Kidney (tissue), 13 donors: ENCODE measurements at regions not wholly inside any gene's neighbourhood (a gene's known extent, or its start where the extent isn't known, plus 50 kb on each side); places are given as distances from the start of the nearest gene placed in this dataset.

ENCODE experiments used
- DNase-seq, 5 donors: peaks; one replicate each; pipeline ENCODE4 v3.0.0-alpha.2; 2013 to 2020
- FAIRE-seq: peaks from 2 replicates; lab custom pipeline; 2012; peaks lifted over from hg19 to GRCh38; lab: Jason Lieb, UNC
- H3K27ac ChIP-seq, 2 donors: one replicate each; pipeline ENCODE4 v1.7.0; 2013; ENCODE audit warnings: low read depth in 2 of 2, low read length in 2 of 2, inconsistent platforms in 1 of 2
- H3K27me3 ChIP-seq: one replicate; pipeline ENCODE4 v1.7.1; 2013; ENCODE audit warnings: low read length, inconsistent platforms; ENCODE audit not compliant: control insufficient read depth, insufficient read depth
- H3K36me3 ChIP-seq, 3 donors: one replicate each; pipeline versions ENCODE4 v1.7.0 to v1.7.1; 2013; ENCODE audit warnings: low read length in 3 of 3, control low read depth in 1 of 3, inconsistent platforms in 1 of 3; ENCODE audit not compliant: insufficient read depth in 3 of 3, control insufficient read depth in 2 of 3
- H3K4me1 ChIP-seq, 3 donors: one replicate each; pipeline versions ENCODE4 v1.7.0 to v1.7.1; 2013; ENCODE audit warnings: low read length in 3 of 3, inconsistent platforms in 1 of 3, low read depth in 1 of 3; ENCODE audit not compliant: control insufficient read depth in 2 of 3, insufficient read depth in 2 of 3
- H3K4me3 ChIP-seq, 3 donors: one replicate each; pipeline versions ENCODE4 v1.7.0 to v1.8.1; 2013; ENCODE audit warnings: low read length in 3 of 3, control low read depth in 1 of 3, inconsistent platforms in 1 of 3
- H3K9ac ChIP-seq, 3 donors: one replicate each; pipeline versions ENCODE4 v1.7.0 to v1.7.1; 2013; ENCODE audit warnings: low read length in 3 of 3, control low read depth in 1 of 3, inconsistent platforms in 1 of 3
- H3K9me3 ChIP-seq, 3 donors: one replicate each; pipeline versions ENCODE4 v1.7.0 to v1.7.1; 2013; ENCODE audit warnings: low read length in 3 of 3, control low read depth in 1 of 3, inconsistent platforms in 1 of 3; ENCODE audit not compliant: control insufficient read depth in 2 of 3, insufficient read depth in 1 of 3
- CTCF ChIP-seq: IDR thresholded peaks from 3 replicates; pipeline ENCODE4 v1.5.1; 2012; ENCODE audit warnings: mild to moderate bottlenecking, moderate library complexity, borderline replicate concordance; ENCODE audit not compliant: insufficient read depth; ENCODE audit errors: extremely low read depth
- intact Hi-C: fragments of 100-400 bp; cut with DNase I; formaldehyde crosslinking; loops from one replicate; pipeline ENCODE4 v1.11.1; 2022
- donor health status: control.
- donor health status: control.
- donor health status: control.
- donor health status: control.
- donor health status: control.
- donor health status: DM: yes; HTN: yes; CAD: no.
- donor health status: Normal renal cell carcinoma (clear cell type).

DNA sequence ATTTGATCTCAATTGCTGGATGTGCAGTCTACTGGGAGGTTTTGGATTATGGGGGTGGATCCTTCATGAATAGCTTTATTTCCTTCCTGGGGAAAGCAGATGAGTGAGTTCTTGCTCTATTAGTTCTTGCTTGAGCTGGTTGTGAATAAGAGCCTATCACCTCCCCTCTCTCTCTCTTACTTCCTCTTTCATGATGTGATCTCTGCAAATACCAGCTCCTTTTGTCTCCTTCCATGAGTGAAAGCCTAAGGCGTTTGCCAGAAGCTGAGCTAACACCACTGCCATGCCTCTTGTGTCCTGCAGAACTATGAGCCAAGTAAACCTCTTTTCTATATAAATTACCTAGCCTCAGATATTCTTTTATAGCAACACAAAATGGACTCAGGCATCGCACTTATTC lies 302.7 kb downstream of the CCER1 start:
- Histone ChIP-seq H3K36me3 (no peaks in the 10 kb centered on the region), H3K4me1 (no peaks in the 10 kb centered on the region), H3K9me3 (no peaks in the 10 kb centered on the region), H3K27me3 (no peaks in the 10 kb centered on the region), H3K27ac (no peak overlapping the region), H3K4me3 (no peak overlapping the region), H3K9ac (no peak overlapping the region)
- intact Hi-C loops, result no loop called here
- DNase-seq, result no peak
- FAIRE-seq, result no peak
- no peak for TF ChIP-seq CTCF

- DNase-seq (no peak), FAIRE-seq (no peak)
- no peak for TF ChIP-seq CTCF
- H3K9me3 ChIP-seq, result no peaks in the 10 kb centered on the region
- H3K27ac ChIP-seq, result no peak overlapping the region
- no peaks in the 10 kb centered on the region for H3K36me3 ChIP-seq
- no peaks in the 10 kb centered on the region for H3K27me3 ChIP-seq
- intact Hi-C loops, result no loop called here
- H3K4me3 ChIP-seq, result no peak overlapping the region
- no peaks in the 10 kb centered on the region for H3K4me1 ChIP-seq
- H3K9ac ChIP-seq, result no peak overlapping the region
Measured at GRCh38 chr12:90645181-90645580, 309.8 kb downstream of the CCER1 start.

- Histone ChIP-seq H3K4me1 (no peaks in the 10 kb centered on the region), H3K4me3 (no peak overlapping the region), H3K9ac (no peak overlapping the region), H3K27ac (no peak overlapping the region), H3K9me3 (no peaks in the 10 kb centered on the region), H3K36me3 (no peaks in the 10 kb centered on the region), H3K27me3 (no peaks in the 10 kb centered on the region)
- DNase-seq (no peak), FAIRE-seq (no peak)
- intact Hi-C loops, result no loop called here
- TF ChIP-seq CTCF, result no peak
Measured at GRCh38 chr12:90631591-90632212, 323.3 kb downstream of the CCER1 start.

DNA sequence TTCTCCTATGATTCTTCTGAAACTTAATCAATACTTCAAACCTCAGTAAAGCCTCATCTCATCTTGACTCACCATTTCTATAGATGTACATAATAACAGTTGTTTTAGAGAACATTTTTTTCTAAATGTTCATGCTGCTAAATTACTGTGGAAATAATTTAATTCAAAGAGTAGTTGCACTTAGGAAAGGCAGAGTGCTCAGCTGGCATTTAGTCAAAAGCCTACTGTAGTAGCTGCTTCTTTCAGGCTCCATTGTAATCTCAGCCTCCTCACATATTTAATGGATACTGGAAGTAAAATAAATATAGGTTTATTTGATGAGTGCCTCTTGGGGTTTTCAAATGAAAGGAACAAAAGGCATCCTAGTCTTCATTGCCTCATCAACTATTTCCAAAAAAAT lies 325.0 kb downstream of the CCER1 start:
- no peak overlapping the region for H3K4me3 ChIP-seq
- intact Hi-C loops, result no loop called here
- no peaks in the 10 kb centered on the region for H3K27me3 ChIP-seq
- no peaks in the 10 kb centered on the region for H3K9me3 ChIP-seq
- H3K36me3 ChIP-seq, result no peaks in the 10 kb centered on the region
- FAIRE-seq (no peak), DNase-seq (no peak)
- H3K27ac ChIP-seq, result no peak overlapping the region
- no peak for TF ChIP-seq CTCF
- H3K9ac ChIP-seq, result no peak overlapping the region
- H3K4me1 ChIP-seq, result no peaks in the 10 kb centered on the region
